CD4-positive, alpha-beta memory T cell (primary cell): ENCODE measurements at regions not wholly inside any gene's neighbourhood (a gene's known extent, or its start where the extent isn't known, plus 50 kb on each side); places are given as distances from the start of the nearest gene placed in this dataset.

Source experiments
- CTCF ChIA-PET: fragments of 350-600 bp; sonication (Branson Sonifier 250); formaldehyde crosslinking; loops from one replicate; lab custom pipeline; 2021; ENCODE audit warnings: inconsistent platforms; ENCODE audit not compliant: partially characterized antibody; lab: Charles Lee
- POLR2A ChIA-PET: fragments of 350-600 bp; sonication (Branson Sonifier 250); formaldehyde crosslinking; loops from one replicate; lab custom pipeline; 2021; ENCODE audit not compliant: partially characterized antibody; lab: Charles Lee
- DNase-seq, 5 donors: peaks; one replicate each; pipeline versions ENCODE4 v3.0.0 to v3.0.0-alpha.2; 2020 to 2022; ENCODE audit warnings: mixed read lengths in 1 of 5
- H3K27ac ChIP-seq: one replicate; pipeline ENCODE4 v1.7.0; 2013; ENCODE audit warnings: low read depth, low read length
- H3K27me3 ChIP-seq: 2 replicates; pipeline ENCODE4 v1.7.0; 2013; ENCODE audit warnings: mild to moderate bottlenecking, low read length, moderate library complexity; ENCODE audit not compliant: insufficient read depth
- H3K36me3 ChIP-seq: 2 replicates; pipeline ENCODE4 v1.7.0; 2013; ENCODE audit warnings: mild to moderate bottlenecking, low read length, moderate library complexity; ENCODE audit not compliant: insufficient read depth
- H3K4me1 ChIP-seq: 2 replicates; pipeline ENCODE4 v1.7.0; 2013; ENCODE audit warnings: mild to moderate bottlenecking, low read length, moderate library complexity; ENCODE audit not compliant: insufficient read depth
- H3K4me3 ChIP-seq, 2 donors: one replicate each; pipeline ENCODE4 v1.7.0; 2013; ENCODE audit warnings: low read length in 2 of 2, mild to moderate bottlenecking in 1 of 2
- H3K9me3 ChIP-seq, 2 donors: one replicate each; pipeline ENCODE4 v1.7.0; 2013; ENCODE audit warnings: low read length in 2 of 2, control low read depth in 1 of 2; ENCODE audit not compliant: control insufficient read depth in 1 of 2
- H3K27ac Mint-ChIP-seq, 7 donors: one replicate each; pipeline ENCODE4 v1.8.0; 2020 to 2021; ENCODE audit warnings: mixed read lengths in 7 of 7, mild to moderate bottlenecking in 6 of 7, inconsistent platforms in 3 of 7, moderate library complexity in 3 of 7
- H3K27me3 Mint-ChIP-seq, 2 donors: one replicate each; pipeline ENCODE4 v1.8.0; 2020 to 2021; ENCODE audit warnings: mixed read lengths in 2 of 2
- H3K36me3 Mint-ChIP-seq, 2 donors: one replicate each; pipeline ENCODE4 v1.8.0; 2020 to 2021; ENCODE audit warnings: mixed read lengths in 2 of 2, inconsistent platforms in 1 of 2, mild to moderate bottlenecking in 1 of 2
- H3K4me1 Mint-ChIP-seq, 4 donors: one replicate each; pipeline ENCODE4 v1.8.0; 2020 to 2021; ENCODE audit warnings: mixed read lengths in 4 of 4, mild to moderate bottlenecking in 1 of 4
- H3K4me3 Mint-ChIP-seq, 8 donors: one replicate each; pipeline ENCODE4 v1.8.0; 2020 to 2021; ENCODE audit warnings: mixed read lengths in 8 of 8, mild to moderate bottlenecking in 7 of 8, moderate library complexity in 6 of 8, inconsistent platforms in 3 of 8
- H3K9me3 Mint-ChIP-seq, 8 donors: one replicate each; pipeline ENCODE4 v1.8.0; 2020 to 2021; ENCODE audit warnings: mixed read lengths in 8 of 8, mild to moderate bottlenecking in 5 of 8, inconsistent platforms in 3 of 8, moderate library complexity in 1 of 8
- intact Hi-C: fragments of 100-400 bp; cut with micrococcal nuclease; formaldehyde crosslinking; loops from one replicate; pipeline ENCODE4 v1.15.1; 2023

DNA sequence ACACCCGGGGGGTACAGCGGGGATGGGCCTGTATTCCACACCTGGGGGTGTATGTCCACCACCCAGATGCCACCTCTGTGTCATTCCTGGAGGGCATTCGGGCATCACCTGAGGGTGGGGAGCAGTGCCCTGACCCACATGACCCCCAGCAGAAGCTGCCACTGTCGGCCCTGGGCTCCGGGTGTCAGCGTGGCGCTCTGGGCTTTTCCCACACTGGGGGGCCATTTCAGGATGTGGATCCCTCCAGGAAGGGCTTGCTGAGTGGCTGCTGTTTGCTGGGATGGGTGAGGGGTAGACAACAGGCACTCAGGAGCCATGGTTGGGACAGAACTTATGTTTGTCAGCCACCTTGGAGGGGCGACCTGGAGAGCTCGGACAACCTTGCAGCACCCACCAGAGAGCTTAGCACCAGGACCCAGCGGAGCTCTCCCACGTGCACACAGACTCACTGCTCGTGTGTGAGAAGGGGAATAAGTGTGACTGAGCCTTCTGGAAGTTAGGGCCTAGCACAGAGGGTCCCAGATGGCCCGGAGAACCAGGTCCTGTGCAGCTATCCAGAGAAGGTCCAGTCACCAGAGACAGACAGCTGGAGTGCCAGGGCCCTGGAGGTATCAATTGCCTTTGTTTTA lies 102.7 kb downstream of the METRNL start:
- Mint-ChIP-seq H3K4me1 (peaks cover 0 to 4% (median 0%) of the 10 kb centered on the region in 4 donors), H3K27ac (no peak overlapping the region), H3K9me3 (no peaks in the 10 kb centered on the region), H3K4me3 (no peak overlapping the region), H3K27me3 (no peaks in the 10 kb centered on the region), H3K36me3 (no peaks in the 10 kb centered on the region)
- no peaks in the 10 kb centered on the region for H3K36me3 ChIP-seq
- no peak overlapping the region for H3K4me3 ChIP-seq
- DNase-seq: no peak
- POLR2A ChIA-PET: no interaction called here
- H3K27me3 ChIP-seq: no peaks in the 10 kb centered on the region
- H3K9me3 ChIP-seq: no peaks in the 10 kb centered on the region
- no peak overlapping the region for H3K27ac ChIP-seq
- no peaks in the 10 kb centered on the region for H3K4me1 ChIP-seq
- CTCF ChIA-PET: no interaction called here
- intact Hi-C loops: no loop called here

DNA sequence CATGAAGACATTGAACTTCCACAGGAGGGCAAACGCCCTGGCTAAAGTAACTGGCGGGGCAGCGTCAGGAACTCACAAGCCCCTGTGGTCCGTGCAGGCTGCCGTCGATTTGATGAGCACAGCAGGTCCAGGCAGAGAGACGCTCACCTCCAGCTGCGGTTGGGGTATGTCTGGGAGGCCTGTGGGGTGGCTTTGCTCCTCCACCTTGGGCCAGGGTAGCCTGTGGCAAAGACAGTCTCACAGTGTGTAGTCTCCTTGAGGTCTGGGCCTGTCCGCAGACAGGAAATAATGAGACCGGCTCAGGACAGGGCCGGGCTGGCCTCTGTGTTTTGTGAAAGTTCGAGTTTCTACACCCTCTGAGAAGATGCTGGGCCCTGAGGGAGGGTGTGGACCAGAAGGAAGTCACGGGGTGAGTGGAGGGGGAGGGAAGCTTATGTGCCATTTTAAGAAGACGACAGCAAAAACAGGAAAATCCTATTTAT lies 103.3 kb downstream of the METRNL start:
- DNase-seq: no peak
- peaks cover 0 to 4% (median under 1%) of the 10 kb centered on the region in 4 donors for H3K4me1 Mint-ChIP-seq
- no peaks in the 10 kb centered on the region for H3K9me3 ChIP-seq
- H3K36me3 Mint-ChIP-seq: no peaks in the 10 kb centered on the region
- intact Hi-C loops: no loop called here
- ChIA-PET POLR2A (no interaction called here), CTCF (no interaction called here)
- no peaks in the 10 kb centered on the region for H3K4me1 ChIP-seq
- H3K9me3 Mint-ChIP-seq: peaks cover 0 to under 1% (median 0%) of the 10 kb centered on the region in 8 donors
- no peak overlapping the region for H3K27ac ChIP-seq
- no peaks in the 10 kb centered on the region for H3K27me3 ChIP-seq
- no peaks in the 10 kb centered on the region for H3K27me3 Mint-ChIP-seq
- H3K27ac Mint-ChIP-seq: no peak overlapping the region
- no peak overlapping the region for H3K4me3 ChIP-seq
- no peaks in the 10 kb centered on the region for H3K36me3 ChIP-seq
- no peak overlapping the region for H3K4me3 Mint-ChIP-seq

DNA sequence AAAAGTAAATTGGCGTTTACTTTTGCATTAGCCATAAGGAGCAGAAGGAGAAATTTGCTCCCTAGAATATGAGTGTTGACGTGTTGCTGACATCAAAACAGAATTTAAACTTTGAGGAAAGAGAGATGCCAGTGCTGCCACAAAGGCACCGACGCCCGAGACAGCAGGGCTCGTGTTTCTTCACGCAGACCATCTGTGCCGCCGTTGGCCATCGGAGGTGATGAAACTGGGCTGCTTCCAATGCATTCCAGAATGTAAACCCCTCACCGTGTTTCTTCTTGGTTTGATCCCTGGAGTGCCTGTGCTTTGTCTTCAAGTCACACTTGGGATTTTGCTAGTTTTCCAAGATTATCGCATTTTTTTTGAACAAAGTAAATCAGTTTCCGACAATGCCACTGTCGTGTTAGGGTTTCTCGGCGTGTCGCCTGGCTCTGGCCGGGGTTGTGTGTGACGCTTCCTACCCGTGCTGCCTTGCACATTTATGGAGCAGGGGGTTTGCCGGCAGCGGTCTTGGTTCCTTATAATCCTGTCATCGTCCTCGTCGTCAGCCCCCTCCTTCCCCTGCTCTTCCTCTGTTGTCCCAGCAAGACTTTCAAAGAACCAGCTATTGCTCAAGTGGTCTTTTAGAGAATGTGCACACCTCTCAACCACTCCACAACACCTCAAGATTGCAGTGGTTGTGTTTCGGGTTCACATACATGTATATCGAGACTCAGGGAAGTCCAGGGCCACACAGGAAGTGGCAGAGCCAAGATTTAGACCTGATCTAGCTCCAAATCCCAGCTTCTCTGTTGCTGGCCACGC lies 103.9 kb downstream of the METRNL start:
- Mint-ChIP-seq H3K27me3 (no peaks in the 10 kb centered on the region), H3K4me1 (peaks cover 0 to 8% (median 2%) of the 10 kb centered on the region in 4 donors), H3K27ac (peak overlapping the region in 1 of 7 donors; percentile 29), H3K4me3 (no peak overlapping the region), H3K9me3 (peaks cover 0 to 4% (median 0%) of the 10 kb centered on the region in 8 donors), H3K36me3 (no peaks in the 10 kb centered on the region)
- H3K4me3 ChIP-seq: no peak overlapping the region
- DNase-seq: no peak
- H3K27me3 ChIP-seq: no peaks in the 10 kb centered on the region
- H3K4me1 ChIP-seq: no peaks in the 10 kb centered on the region
- POLR2A ChIA-PET: no interaction called here
- no peaks in the 10 kb centered on the region for H3K9me3 ChIP-seq
- intact Hi-C loops: no loop called here
- CTCF ChIA-PET: no interaction called here
- no peaks in the 10 kb centered on the region for H3K36me3 ChIP-seq
- no peak overlapping the region for H3K27ac ChIP-seq

DNA sequence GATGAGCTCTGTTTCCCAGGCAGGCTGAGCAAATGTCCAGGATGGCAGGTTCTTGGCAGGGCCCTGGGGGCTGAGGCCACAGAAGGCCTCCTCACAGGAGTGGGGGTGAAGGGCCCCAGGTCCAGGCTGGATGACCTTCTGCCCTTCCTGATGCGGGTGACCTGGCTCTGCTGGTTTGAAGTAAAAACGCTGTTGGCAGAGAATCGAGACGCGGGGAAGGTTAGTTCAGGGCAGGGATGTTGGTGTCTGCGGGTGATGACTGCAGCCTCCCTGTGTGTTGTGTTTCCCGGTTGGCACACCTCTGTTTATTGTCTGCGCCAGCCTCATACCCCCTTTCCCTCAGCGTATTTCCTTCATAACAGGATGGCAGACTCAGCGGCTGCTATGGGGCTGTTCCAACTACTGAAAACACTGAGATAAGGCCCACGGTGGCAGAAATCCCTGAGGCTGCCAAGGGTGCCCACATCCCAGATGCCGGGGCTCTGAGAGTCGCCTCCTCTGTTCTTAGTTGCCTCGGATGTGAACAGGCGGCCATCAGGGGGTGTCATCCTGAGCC lies 104.6 kb downstream of the METRNL start:
- no peaks in the 10 kb centered on the region for H3K4me1 ChIP-seq
- no peaks in the 10 kb centered on the region for H3K27me3 Mint-ChIP-seq
- CTCF ChIA-PET: no interaction called here
- H3K9me3 Mint-ChIP-seq: peaks cover 0 to 4% (median 0%) of the 10 kb centered on the region in 8 donors
- no peak overlapping the region for H3K4me3 Mint-ChIP-seq
- no peak overlapping the region for H3K4me3 ChIP-seq
- H3K36me3 Mint-ChIP-seq: no peaks in the 10 kb centered on the region
- intact Hi-C loops: no loop called here
- H3K27me3 ChIP-seq: no peaks in the 10 kb centered on the region
- H3K9me3 ChIP-seq: no peaks in the 10 kb centered on the region
- POLR2A ChIA-PET: no interaction called here
- H3K4me1 Mint-ChIP-seq: peaks cover 0 to 8% (median 2%) of the 10 kb centered on the region in 4 donors
- H3K27ac Mint-ChIP-seq: no peak overlapping the region
- H3K27ac ChIP-seq: no peak overlapping the region
- H3K36me3 ChIP-seq: no peaks in the 10 kb centered on the region
- no peak for DNase-seq

DNA sequence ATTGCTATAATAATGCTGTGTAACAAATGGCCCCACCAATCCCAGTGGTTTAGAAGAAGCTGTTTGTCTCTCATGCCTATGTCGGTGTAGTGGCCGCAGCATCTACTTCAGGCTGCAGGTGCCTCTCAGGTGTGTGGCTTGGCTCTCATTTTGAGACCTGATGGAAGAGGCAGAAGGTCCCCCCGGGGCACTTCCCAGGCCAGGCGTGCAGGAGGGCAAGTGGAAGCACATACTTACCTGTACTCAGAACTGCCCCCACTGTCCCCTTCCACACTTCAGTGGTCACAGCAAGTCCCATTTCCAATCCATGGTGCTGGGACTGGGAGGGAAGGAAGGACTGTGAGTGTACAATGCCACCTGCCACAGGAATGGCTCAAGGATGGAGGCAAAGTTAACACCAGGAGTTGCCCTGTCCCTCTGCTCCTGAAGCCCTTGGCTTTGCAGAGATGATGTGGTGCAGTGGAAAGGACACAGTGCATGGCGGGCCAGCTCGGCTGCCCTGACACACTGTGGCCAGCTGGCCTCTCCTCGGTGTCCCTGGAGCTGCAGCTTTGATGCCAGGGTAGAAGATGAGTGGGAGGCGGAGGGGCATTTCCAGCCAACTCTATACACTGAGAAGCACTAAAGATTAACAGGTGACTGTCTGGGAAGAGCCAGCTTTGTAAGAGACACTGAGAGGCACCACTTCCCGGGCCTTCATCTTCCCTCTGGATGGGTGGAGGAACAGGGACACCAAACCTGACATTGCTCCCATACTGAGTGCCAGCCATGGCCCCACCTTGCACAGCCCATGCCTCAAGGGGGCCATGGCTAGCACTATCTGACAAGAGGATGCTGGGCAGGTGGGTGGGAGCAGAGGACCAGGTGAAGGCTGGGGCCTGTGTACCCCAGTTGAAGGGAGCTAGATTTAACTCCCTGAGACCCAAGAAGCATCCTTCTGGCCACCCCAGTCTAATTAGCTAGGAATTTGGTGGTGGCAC lies 105.9 kb downstream of the METRNL start:
- no peaks in the 10 kb centered on the region for H3K27me3 Mint-ChIP-seq
- no peak overlapping the region for H3K4me3 Mint-ChIP-seq
- H3K9me3 Mint-ChIP-seq: peaks cover 0 to 4% (median 0%) of the 10 kb centered on the region in 8 donors
- H3K36me3 ChIP-seq: no peaks in the 10 kb centered on the region
- intact Hi-C loops: no loop called here
- H3K4me1 ChIP-seq: no peaks in the 10 kb centered on the region
- POLR2A ChIA-PET: no interaction called here
- H3K9me3 ChIP-seq: no peaks in the 10 kb centered on the region
- peak overlapping the region in 1 of 7 donors; percentile 37 for H3K27ac Mint-ChIP-seq
- H3K27ac ChIP-seq: no peak overlapping the region
- CTCF ChIA-PET: no interaction called here
- no peaks in the 10 kb centered on the region for H3K27me3 ChIP-seq
- H3K4me1 Mint-ChIP-seq: peaks cover 0 to 8% (median 2%) of the 10 kb centered on the region in 4 donors
- H3K36me3 Mint-ChIP-seq: no peaks in the 10 kb centered on the region
- no peak overlapping the region for H3K4me3 ChIP-seq
- no peak for DNase-seq

DNA sequence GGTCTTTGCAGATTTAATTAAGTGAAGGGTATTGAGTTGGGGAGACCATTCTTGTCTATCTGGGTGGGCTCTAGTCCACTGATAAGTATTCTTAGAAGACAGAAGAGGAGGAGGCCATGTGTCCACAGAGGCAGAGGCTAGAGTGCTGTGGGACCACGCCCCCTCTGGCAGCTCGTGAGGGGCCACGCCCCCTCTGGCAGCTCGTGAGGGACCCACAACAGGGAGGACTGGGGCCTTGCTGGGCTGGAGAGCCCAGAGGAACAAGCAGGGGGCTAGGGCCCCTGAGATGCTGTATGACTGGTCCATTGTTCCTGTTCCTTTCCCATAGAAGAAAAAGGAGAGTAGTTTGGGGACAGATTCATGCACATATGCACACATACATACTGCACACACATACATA lies 106.8 kb downstream of the METRNL start:
- Histone ChIP-seq H3K36me3 (no peaks in the 10 kb centered on the region), H3K4me3 (no peak overlapping the region), H3K9me3 (no peaks in the 10 kb centered on the region), H3K27ac (no peak overlapping the region), H3K27me3 (no peaks in the 10 kb centered on the region), H3K4me1 (no peaks in the 10 kb centered on the region)
- CTCF ChIA-PET: no interaction called here
- no peaks in the 10 kb centered on the region for H3K36me3 Mint-ChIP-seq
- H3K4me3 Mint-ChIP-seq: no peak overlapping the region
- no peaks in the 10 kb centered on the region for H3K27me3 Mint-ChIP-seq
- peaks cover 0 to 8% (median 2%) of the 10 kb centered on the region in 4 donors for H3K4me1 Mint-ChIP-seq
- POLR2A ChIA-PET: no interaction called here
- intact Hi-C loops: no loop called here
- DNase-seq: no peak
- H3K9me3 Mint-ChIP-seq: peaks cover 0 to 4% (median 0%) of the 10 kb centered on the region in 8 donors
- no peak overlapping the region for H3K27ac Mint-ChIP-seq
